ENCODE measurements at regions not wholly inside any gene's neighbourhood (a gene's known extent, or its start where the extent isn't known, plus 50 kb on each side); places are given as distances from the start of the nearest gene placed in this dataset.

- Histone ChIP-seq H3K27me3 (peaks cover 0 to 8% (median 0%) of the 10 kb centered on the region in 4 donors), H3K36me3 (no peaks in the 10 kb centered on the region), H3K9me3 (no peaks in the 10 kb centered on the region), H3K4me1 (no peaks in the 10 kb centered on the region), H3K27ac (replicated peaks in 1 of 4) (no peak overlapping the region), H3K4me3 (no peak overlapping the region)
- no peak for TF ChIP-seq EP300 (IDR thresholded peaks at IDR 0.05)
- no peak for TF ChIP-seq CTCF (IDR thresholded peaks at IDR 0.05)
- TF ChIP-seq POLR2AphosphoS5 (IDR thresholded peaks at IDR 0.05), result no peak
- no peak for TF ChIP-seq POLR2A (IDR thresholded peaks at IDR 0.05; ENCODE audit: low read depth)
- intact Hi-C loops (cut with DNase I), result loop anchor here (10.0 kb wide), 1 partner anchor 277 kb away; no protein-coding TSS in a partner anchor
- DNase-seq (ENCODE audit: extremely low spot score), result no peak
Observed at GRCh38 chr12:105427883-105428282, 97.4 kb downstream of the C12orf75 start.

GRCh38 chr12:105428793-105429395, 98.4 kb downstream of the C12orf75 start:
- TF ChIP-seq POLR2A (IDR thresholded peaks at IDR 0.05; ENCODE audit: low read depth) (no peak), CTCF (IDR thresholded peaks at IDR 0.05) (no peak), EP300 (IDR thresholded peaks at IDR 0.05) (no peak), POLR2AphosphoS5 (IDR thresholded peaks at IDR 0.05) (no peak)
- no peak for DNase-seq (ENCODE audit: extremely low spot score)
- Histone ChIP-seq H3K9me3 (no peaks in the 10 kb centered on the region), H3K27me3 (peaks cover 0 to 8% (median 0%) of the 10 kb centered on the region in 4 donors), H3K4me1 (no peaks in the 10 kb centered on the region), H3K4me3 (no peak overlapping the region), H3K27ac (replicated peaks in 1 of 4) (no peak overlapping the region), H3K36me3 (no peaks in the 10 kb centered on the region)
- intact Hi-C loops (cut with DNase I), result loop anchor here (10.0 kb wide), 1 partner anchor 276 kb away; no protein-coding TSS in a partner anchor
- WGBS, result 70% methylated on average over 1 of the region's 1 CpG

GRCh38 chr12:105429511-105429910, 99.0 kb downstream of the C12orf75 start:
- Histone ChIP-seq H3K4me3 (no peak overlapping the region), H3K4me1 (no peaks in the 10 kb centered on the region), H3K9me3 (no peaks in the 10 kb centered on the region), H3K27ac (replicated peaks in 1 of 4) (no peak overlapping the region), H3K27me3 (peaks cover 0 to 12% (median 0%) of the 10 kb centered on the region in 4 donors), H3K36me3 (no peaks in the 10 kb centered on the region)
- WGBS, result 91% methylated on average over 1 of the region's 1 CpG
- no peak for DNase-seq (ENCODE audit: extremely low spot score)
- no peak for TF ChIP-seq CTCF (IDR thresholded peaks at IDR 0.05)
- no peak for TF ChIP-seq EP300 (IDR thresholded peaks at IDR 0.05)
- TF ChIP-seq POLR2AphosphoS5 (IDR thresholded peaks at IDR 0.05), result no peak
- TF ChIP-seq POLR2A (IDR thresholded peaks at IDR 0.05; ENCODE audit: low read depth), result no peak
- intact Hi-C loops (cut with DNase I), result loop anchor here (10.0 kb wide), 1 partner anchor 275 kb away; no protein-coding TSS in a partner anchor

- no peaks in the 10 kb centered on the region for H3K36me3 ChIP-seq
- no peaks in the 10 kb centered on the region for H3K4me1 ChIP-seq
- no peak overlapping the region for H3K27ac ChIP-seq (replicated peaks in 1 of 4)
- intact Hi-C loops (cut with DNase I), result no loop called here
- peaks cover 0 to 4% (median 0%) of the 10 kb centered on the region in 4 donors for H3K27me3 ChIP-seq
- DNase-seq (ENCODE audit: extremely low spot score), result no peak
- whole genome bisulfite sequencing, result 89% methylated on average over 2 of the region's 2 CpGs
- no peak overlapping the region for H3K4me3 ChIP-seq
- TF ChIP-seq POLR2A (IDR thresholded peaks at IDR 0.05; ENCODE audit: low read depth) (no peak), POLR2AphosphoS5 (IDR thresholded peaks at IDR 0.05) (no peak), CTCF (IDR thresholded peaks at IDR 0.05) (no peak), EP300 (IDR thresholded peaks at IDR 0.05) (no peak)
- H3K9me3 ChIP-seq, result no peaks in the 10 kb centered on the region
Observed at GRCh38 chr12:105431537-105432100, 101.1 kb downstream of the C12orf75 start.

All from esophagus muscularis mucosa (tissue), 4 donors.